ENCODE measurements at regions not wholly inside any gene's neighbourhood (a gene's known extent, or its start where the extent isn't known, plus 50 kb on each side); places are given as distances from the start of the nearest gene placed in this dataset.

- no peak for TF ChIP-seq CUX1 (IDR thresholded peaks at IDR 0.05; ENCODE audit: insufficient replicate concordance, low read depth, low read length)
- TF ChIP-seq NBN (IDR thresholded peaks at IDR 0.05), result no peak
- TF ChIP-seq NR2F1 (conservative IDR thresholded peaks at IDR 0.05), result peak; percentile 30; the same call in 1 of the 2 replicates
- TF ChIP-seq MXI1 (IDR thresholded peaks at IDR 0.05; ENCODE audit: low read depth, low read length), result no peak
- TF ChIP-seq ZNF207 (IDR thresholded peaks at IDR 0.05; ENCODE audit: borderline replicate concordance), result no peak
- no peak for TF ChIP-seq ATF3 (IDR thresholded peaks at IDR 0.05; ENCODE audit: borderline replicate concordance, extremely low read depth, low read depth, low read length)
- no peak for TF ChIP-seq STAT3 (IDR thresholded peaks at IDR 0.05; ENCODE audit: low read depth, low read length)
- no peak for TF ChIP-seq ZSCAN29 (IDR thresholded peaks at IDR 0.05)
- TF ChIP-seq, protein P1, sequence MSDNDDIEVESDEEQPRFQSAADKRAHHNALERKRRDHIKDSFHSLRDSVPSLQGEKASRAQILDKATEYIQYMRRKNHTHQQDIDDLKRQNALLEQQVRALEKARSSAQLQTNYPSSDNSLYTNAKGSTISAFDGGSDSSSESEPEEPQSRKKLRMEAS (IDR thresholded peaks at IDR 0.05; ENCODE audit: low read depth, low read length), result no peak
- peak; percentile 76 for TF ChIP-seq ATF7 (IDR thresholded peaks at IDR 0.05; ENCODE audit: low read depth)
- peak; percentile 23; the same call in 1 of the 2 replicates for TF ChIP-seq FOXM1 (IDR thresholded peaks at IDR 0.05; ENCODE audit: low read depth, low read length)
- peak; percentile 58; the same call in 1 of the 2 replicates for TF ChIP-seq CBFB (IDR thresholded peaks at IDR 0.05; ENCODE audit: low read depth)
- TF ChIP-seq TAF1 (IDR thresholded peaks at IDR 0.05; ENCODE audit: borderline replicate concordance, low read depth, low read length), result no peak
Observed at GRCh38 chr6:68238097-68238601, 396.9 kb upstream of the ADGRB3 start (continued).
